H1 (cell line): ENCODE measurements at regions not wholly inside any gene's neighbourhood (a gene's known extent, or its start where the extent isn't known, plus 50 kb on each side); places are given as distances from the start of the nearest gene placed in this dataset.

ENCODE experiments used
- GTF2F1 ChIP-seq: IDR thresholded peaks from 2 replicates; pipeline ENCODE4 v1.6.1; 2012; ENCODE audit warnings: low read depth, low read length, improper control_type of control experiment, borderline replicate concordance
- RBBP5 ChIP-seq: IDR thresholded peaks from 2 replicates; pipeline ENCODE4 v1.7.1; 2012; ENCODE audit warnings: low read depth, mild to moderate bottlenecking, inconsistent platforms, low read length, moderate library complexity, borderline replicate concordance
- TCF12 ChIP-seq: IDR thresholded peaks from 2 replicates; pipeline ENCODE4 v1.6.1; 2011; ENCODE audit warnings: low read depth, mild to moderate bottlenecking, low read length
- TF ChIP-seq, protein P1 (sequence below): fragments of 300-600 bp; sonication (generic); IDR thresholded peaks from 2 replicates; pipeline ENCODE4 v1.7.1; 2012; ENCODE audit warnings: low read length, moderate library complexity, mild to moderate bottlenecking, inconsistent platforms; ENCODE audit not compliant: insufficient replicate concordance

GRCh38 chr10:124224331-124225028 lies 131.1 kb upstream of the CHST15 start (continued):
- TF ChIP-seq, protein P1, sequence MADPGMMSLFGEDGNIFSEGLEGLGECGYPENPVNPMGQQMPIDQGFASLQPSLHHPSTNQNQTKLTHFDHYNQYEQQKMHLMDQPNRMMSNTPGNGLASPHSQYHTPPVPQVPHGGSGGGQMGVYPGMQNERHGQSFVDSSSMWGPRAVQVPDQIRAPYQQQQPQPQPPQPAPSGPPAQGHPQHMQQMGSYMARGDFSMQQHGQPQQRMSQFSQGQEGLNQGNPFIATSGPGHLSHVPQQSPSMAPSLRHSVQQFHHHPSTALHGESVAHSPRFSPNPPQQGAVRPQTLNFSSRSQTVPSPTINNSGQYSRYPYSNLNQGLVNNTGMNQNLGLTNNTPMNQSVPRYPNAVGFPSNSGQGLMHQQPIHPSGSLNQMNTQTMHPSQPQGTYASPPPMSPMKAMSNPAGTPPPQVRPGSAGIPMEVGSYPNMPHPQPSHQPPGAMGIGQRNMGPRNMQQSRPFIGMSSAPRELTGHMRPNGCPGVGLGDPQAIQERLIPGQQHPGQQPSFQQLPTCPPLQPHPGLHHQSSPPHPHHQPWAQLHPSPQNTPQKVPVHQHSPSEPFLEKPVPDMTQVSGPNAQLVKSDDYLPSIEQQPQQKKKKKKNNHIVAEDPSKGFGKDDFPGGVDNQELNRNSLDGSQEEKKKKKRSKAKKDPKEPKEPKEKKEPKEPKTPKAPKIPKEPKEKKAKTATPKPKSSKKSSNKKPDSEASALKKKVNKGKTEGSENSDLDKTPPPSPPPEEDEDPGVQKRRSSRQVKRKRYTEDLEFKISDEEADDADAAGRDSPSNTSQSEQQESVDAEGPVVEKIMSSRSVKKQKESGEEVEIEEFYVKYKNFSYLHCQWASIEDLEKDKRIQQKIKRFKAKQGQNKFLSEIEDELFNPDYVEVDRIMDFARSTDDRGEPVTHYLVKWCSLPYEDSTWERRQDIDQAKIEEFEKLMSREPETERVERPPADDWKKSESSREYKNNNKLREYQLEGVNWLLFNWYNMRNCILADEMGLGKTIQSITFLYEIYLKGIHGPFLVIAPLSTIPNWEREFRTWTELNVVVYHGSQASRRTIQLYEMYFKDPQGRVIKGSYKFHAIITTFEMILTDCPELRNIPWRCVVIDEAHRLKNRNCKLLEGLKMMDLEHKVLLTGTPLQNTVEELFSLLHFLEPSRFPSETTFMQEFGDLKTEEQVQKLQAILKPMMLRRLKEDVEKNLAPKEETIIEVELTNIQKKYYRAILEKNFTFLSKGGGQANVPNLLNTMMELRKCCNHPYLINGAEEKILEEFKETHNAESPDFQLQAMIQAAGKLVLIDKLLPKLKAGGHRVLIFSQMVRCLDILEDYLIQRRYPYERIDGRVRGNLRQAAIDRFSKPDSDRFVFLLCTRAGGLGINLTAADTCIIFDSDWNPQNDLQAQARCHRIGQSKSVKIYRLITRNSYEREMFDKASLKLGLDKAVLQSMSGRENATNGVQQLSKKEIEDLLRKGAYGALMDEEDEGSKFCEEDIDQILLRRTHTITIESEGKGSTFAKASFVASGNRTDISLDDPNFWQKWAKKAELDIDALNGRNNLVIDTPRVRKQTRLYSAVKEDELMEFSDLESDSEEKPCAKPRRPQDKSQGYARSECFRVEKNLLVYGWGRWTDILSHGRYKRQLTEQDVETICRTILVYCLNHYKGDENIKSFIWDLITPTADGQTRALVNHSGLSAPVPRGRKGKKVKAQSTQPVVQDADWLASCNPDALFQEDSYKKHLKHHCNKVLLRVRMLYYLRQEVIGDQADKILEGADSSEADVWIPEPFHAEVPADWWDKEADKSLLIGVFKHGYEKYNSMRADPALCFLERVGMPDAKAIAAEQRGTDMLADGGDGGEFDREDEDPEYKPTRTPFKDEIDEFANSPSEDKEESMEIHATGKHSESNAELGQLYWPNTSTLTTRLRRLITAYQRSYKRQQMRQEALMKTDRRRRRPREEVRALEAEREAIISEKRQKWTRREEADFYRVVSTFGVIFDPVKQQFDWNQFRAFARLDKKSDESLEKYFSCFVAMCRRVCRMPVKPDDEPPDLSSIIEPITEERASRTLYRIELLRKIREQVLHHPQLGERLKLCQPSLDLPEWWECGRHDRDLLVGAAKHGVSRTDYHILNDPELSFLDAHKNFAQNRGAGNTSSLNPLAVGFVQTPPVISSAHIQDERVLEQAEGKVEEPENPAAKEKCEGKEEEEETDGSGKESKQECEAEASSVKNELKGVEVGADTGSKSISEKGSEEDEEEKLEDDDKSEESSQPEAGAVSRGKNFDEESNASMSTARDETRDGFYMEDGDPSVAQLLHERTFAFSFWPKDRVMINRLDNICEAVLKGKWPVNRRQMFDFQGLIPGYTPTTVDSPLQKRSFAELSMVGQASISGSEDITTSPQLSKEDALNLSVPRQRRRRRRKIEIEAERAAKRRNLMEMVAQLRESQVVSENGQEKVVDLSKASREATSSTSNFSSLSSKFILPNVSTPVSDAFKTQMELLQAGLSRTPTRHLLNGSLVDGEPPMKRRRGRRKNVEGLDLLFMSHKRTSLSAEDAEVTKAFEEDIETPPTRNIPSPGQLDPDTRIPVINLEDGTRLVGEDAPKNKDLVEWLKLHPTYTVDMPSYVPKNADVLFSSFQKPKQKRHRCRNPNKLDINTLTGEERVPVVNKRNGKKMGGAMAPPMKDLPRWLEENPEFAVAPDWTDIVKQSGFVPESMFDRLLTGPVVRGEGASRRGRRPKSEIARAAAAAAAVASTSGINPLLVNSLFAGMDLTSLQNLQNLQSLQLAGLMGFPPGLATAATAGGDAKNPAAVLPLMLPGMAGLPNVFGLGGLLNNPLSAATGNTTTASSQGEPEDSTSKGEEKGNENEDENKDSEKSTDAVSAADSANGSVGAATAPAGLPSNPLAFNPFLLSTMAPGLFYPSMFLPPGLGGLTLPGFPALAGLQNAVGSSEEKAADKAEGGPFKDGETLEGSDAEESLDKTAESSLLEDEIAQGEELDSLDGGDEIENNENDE: no peak
- TF ChIP-seq GTF2F1 (no peak), TCF12 (no peak), RBBP5 (no peak)
